Right lobe of liver (tissue), 4 donors: ENCODE measurements at regions not wholly inside any gene's neighbourhood (a gene's known extent, or its start where the extent isn't known, plus 50 kb on each side); places are given as distances from the start of the nearest gene placed in this dataset.

ENCODE experiments used
- CTCF ChIP-seq, 4 donors: fragments of 200-600 bp in 3 of 4; fragments of 450-650 bp in 1 of 4; IDR thresholded peaks; one replicate each; pipeline versions ENCODE4 v1.5.1 to v1.8.0; 2016 to 2022; ENCODE audit warnings: antibody characterized with exemption in 4 of 4, mild to moderate bottlenecking in 2 of 4
- POLR2A ChIP-seq: fragments of 450-650 bp; IDR thresholded peaks from one replicate; pipeline ENCODE4 v1.6.1; 2017; ENCODE audit warnings: antibody characterized with exemption, mild to moderate bottlenecking
- donor health status: DM: no; HTN: no; CAD: no.
- donor health status: DM: no; HTN: no; CAD: no.
- donor health status: DM: no; HTN: yes; CAD: no.

- TF ChIP-seq CTCF (IDR thresholded peaks at IDR 0.05): no peak
- TF ChIP-seq POLR2A: no peak
These were observed 64.2 kb upstream of the WSCD1 start for GRCh38 chr17:6005939-6006338.
